ENCODE measurements at regions not wholly inside any gene's neighbourhood (a gene's known extent, or its start where the extent isn't known, plus 50 kb on each side); places are given as distances from the start of the nearest gene placed in this dataset.

DNA sequence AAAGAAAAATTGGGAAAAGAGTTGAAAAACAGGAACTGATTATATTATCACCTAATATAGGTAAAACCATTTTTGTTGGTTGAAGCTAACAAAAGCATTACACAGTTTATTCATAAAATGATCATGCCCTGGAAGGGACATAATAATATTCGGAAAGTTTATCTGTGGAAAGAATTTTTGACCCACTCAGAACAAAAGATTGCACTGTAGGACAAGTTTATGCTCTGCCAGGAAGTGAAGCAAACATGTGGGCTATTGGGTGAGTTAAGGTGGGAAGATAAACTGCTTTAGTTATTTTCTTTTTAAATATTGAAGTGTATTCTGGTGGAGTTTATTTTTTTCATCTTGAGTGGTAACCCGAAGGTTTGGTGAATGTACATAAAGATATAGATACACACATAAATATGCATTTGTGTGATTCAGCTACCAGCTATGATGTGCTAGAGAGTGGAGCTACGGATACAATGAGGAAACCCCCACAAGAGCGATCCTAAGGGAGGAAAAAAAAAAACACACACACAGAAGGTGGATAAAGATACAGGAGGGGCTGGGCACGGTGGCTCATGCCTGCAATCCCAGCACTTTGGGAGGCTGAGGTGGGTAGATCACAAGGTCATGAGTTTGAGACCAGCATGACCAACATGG, 506.4 kb upstream of the THBS1 start:
- TF ChIP-seq, protein P1, sequence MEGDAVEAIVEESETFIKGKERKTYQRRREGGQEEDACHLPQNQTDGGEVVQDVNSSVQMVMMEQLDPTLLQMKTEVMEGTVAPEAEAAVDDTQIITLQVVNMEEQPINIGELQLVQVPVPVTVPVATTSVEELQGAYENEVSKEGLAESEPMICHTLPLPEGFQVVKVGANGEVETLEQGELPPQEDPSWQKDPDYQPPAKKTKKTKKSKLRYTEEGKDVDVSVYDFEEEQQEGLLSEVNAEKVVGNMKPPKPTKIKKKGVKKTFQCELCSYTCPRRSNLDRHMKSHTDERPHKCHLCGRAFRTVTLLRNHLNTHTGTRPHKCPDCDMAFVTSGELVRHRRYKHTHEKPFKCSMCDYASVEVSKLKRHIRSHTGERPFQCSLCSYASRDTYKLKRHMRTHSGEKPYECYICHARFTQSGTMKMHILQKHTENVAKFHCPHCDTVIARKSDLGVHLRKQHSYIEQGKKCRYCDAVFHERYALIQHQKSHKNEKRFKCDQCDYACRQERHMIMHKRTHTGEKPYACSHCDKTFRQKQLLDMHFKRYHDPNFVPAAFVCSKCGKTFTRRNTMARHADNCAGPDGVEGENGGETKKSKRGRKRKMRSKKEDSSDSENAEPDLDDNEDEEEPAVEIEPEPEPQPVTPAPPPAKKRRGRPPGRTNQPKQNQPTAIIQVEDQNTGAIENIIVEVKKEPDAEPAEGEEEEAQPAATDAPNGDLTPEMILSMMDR (IDR thresholded peaks at IDR 0.05): no peak
- TF ChIP-seq, protein P2, sequence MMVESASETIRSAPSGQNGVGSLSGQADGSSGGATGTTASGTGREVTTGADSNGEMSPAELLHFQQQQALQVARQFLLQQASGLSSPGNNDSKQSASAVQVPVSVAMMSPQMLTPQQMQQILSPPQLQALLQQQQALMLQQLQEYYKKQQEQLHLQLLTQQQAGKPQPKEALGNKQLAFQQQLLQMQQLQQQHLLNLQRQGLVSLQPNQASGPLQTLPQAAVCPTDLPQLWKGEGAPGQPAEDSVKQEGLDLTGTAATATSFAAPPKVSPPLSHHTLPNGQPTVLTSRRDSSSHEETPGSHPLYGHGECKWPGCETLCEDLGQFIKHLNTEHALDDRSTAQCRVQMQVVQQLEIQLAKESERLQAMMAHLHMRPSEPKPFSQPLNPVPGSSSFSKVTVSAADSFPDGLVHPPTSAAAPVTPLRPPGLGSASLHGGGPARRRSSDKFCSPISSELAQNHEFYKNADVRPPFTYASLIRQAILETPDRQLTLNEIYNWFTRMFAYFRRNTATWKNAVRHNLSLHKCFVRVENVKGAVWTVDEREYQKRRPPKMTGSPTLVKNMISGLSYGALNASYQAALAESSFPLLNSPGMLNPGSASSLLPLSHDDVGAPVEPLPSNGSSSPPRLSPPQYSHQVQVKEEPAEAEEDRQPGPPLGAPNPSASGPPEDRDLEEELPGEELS (CRISPR knock-in tag; IDR thresholded peaks at IDR 0.05): no peak
- TF ChIP-seq FOXJ3 (CRISPR knock-in tag; IDR thresholded peaks at IDR 0.05; ENCODE audit: borderline replicate concordance) (no peak), NR3C1 (CRISPR knock-in tag; conservative IDR thresholded peaks at IDR 0.05; ENCODE audit: low read depth) (no peak)
- TF ChIP-seq, protein P3, sequence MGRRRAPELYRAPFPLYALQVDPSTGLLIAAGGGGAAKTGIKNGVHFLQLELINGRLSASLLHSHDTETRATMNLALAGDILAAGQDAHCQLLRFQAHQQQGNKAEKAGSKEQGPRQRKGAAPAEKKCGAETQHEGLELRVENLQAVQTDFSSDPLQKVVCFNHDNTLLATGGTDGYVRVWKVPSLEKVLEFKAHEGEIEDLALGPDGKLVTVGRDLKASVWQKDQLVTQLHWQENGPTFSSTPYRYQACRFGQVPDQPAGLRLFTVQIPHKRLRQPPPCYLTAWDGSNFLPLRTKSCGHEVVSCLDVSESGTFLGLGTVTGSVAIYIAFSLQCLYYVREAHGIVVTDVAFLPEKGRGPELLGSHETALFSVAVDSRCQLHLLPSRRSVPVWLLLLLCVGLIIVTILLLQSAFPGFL (CRISPR knock-in tag; IDR thresholded peaks at IDR 0.05; ENCODE audit: borderline replicate concordance): no peak
- TF ChIP-seq, protein P4, sequence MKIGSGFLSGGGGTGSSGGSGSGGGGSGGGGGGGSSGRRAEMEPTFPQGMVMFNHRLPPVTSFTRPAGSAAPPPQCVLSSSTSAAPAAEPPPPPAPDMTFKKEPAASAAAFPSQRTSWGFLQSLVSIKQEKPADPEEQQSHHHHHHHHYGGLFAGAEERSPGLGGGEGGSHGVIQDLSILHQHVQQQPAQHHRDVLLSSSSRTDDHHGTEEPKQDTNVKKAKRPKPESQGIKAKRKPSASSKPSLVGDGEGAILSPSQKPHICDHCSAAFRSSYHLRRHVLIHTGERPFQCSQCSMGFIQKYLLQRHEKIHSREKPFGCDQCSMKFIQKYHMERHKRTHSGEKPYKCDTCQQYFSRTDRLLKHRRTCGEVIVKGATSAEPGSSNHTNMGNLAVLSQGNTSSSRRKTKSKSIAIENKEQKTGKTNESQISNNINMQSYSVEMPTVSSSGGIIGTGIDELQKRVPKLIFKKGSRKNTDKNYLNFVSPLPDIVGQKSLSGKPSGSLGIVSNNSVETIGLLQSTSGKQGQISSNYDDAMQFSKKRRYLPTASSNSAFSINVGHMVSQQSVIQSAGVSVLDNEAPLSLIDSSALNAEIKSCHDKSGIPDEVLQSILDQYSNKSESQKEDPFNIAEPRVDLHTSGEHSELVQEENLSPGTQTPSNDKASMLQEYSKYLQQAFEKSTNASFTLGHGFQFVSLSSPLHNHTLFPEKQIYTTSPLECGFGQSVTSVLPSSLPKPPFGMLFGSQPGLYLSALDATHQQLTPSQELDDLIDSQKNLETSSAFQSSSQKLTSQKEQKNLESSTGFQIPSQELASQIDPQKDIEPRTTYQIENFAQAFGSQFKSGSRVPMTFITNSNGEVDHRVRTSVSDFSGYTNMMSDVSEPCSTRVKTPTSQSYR (CRISPR knock-in tag; IDR thresholded peaks at IDR 0.05): no peak
- TF ChIP-seq, protein P5, sequence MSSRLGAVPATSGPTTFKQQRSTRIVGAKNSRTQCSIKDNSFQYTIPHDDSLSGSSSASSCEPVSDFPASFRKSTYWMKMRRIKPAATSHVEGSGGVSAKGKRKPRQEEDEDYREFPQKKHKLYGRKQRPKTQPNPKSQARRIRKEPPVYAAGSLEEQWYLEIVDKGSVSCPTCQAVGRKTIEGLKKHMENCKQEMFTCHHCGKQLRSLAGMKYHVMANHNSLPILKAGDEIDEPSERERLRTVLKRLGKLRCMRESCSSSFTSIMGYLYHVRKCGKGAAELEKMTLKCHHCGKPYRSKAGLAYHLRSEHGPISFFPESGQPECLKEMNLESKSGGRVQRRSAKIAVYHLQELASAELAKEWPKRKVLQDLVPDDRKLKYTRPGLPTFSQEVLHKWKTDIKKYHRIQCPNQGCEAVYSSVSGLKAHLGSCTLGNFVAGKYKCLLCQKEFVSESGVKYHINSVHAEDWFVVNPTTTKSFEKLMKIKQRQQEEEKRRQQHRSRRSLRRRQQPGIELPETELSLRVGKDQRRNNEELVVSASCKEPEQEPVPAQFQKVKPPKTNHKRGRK (CRISPR knock-in tag; IDR thresholded peaks at IDR 0.05; ENCODE audit: borderline replicate concordance): no peak
